GM19238 (cell line): ENCODE measurements at regions not wholly inside any gene's neighbourhood (a gene's known extent, or its start where the extent isn't known, plus 50 kb on each side); places are given as distances from the start of the nearest gene placed in this dataset.
"Not testable (repeated sequence)": the region's sequence is repeated elsewhere in the genome, so short reads cannot be mapped to it uniquely, and the experiment has no call there.

Source experiments
- DNase-seq: peaks from one replicate; pipeline ENCODE4 v3.0.0; 2011; ENCODE audit warnings: low spot score; ENCODE audit not compliant: insufficient read length

GRCh38 chr10:121323443-121323842 is 274.8 kb downstream of the FGFR2 start:
- DNase-seq: no peak

GRCh38 chr10:121324678-121325213 is 273.5 kb downstream of the FGFR2 start:
- DNase-seq: no peak

GRCh38 chr10:121325490-121326231 is 272.6 kb downstream of the FGFR2 start:
- DNase-seq: no peak

- no peak for DNase-seq
These were observed 271.3 kb downstream of the FGFR2 start for GRCh38 chr10:121326905-121327304.

- DNase-seq: no peak
These were observed 270.5 kb downstream of the FGFR2 start for GRCh38 chr10:121327727-121328126.

DNA sequence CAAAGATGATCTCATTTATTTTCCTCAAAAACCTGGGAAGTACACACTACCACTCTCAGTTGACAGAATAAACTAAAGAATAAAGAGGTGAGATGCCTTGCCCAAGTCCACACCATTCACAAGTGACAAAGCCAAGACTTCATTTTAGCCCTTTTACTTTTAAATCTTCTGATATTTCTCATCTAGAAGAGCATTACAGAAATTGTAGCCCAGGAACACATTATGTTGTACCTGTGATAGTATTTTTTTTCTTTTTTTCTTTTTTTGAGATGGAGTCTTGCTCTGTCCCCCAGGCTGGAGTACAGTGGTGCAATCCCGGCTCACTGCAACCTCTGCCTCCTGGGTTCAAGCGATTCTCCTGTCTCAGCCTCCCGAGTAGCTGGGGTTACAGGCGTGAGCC is 268.6 kb downstream of the FGFR2 start:
- not testable (repeated sequence) for DNase-seq

DNA sequence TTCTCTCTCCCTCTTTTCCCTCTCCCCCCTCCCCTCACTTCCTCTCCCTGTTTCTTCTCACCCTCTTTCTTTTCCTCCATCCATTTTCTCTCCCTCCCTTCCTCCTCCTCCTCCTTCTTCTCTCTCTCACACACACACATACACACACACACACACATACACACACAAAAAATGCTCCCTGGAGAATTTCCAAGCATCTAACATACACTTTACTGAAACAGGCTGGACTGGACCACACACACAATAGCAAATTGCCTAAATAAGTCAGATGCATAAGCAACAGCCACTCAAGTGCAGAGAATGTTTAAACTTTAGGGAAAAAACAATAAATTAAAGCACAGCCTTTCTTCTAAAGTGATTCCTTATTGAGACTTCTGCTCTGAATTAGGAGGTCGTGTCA is 267.7 kb downstream of the FGFR2 start:
- DNase-seq: no peak

- no peak for DNase-seq
These were observed 265.9 kb downstream of the FGFR2 start for GRCh38 chr10:121332353-121332752.

- no peak for DNase-seq
These were observed 265.1 kb downstream of the FGFR2 start for GRCh38 chr10:121332829-121333765.

GRCh38 chr10:121335386-121335925 is 262.8 kb downstream of the FGFR2 start:
- no peak for DNase-seq

- DNase-seq: no peak
These were observed 260.8 kb downstream of the FGFR2 start for GRCh38 chr10:121337427-121337826.

DNA sequence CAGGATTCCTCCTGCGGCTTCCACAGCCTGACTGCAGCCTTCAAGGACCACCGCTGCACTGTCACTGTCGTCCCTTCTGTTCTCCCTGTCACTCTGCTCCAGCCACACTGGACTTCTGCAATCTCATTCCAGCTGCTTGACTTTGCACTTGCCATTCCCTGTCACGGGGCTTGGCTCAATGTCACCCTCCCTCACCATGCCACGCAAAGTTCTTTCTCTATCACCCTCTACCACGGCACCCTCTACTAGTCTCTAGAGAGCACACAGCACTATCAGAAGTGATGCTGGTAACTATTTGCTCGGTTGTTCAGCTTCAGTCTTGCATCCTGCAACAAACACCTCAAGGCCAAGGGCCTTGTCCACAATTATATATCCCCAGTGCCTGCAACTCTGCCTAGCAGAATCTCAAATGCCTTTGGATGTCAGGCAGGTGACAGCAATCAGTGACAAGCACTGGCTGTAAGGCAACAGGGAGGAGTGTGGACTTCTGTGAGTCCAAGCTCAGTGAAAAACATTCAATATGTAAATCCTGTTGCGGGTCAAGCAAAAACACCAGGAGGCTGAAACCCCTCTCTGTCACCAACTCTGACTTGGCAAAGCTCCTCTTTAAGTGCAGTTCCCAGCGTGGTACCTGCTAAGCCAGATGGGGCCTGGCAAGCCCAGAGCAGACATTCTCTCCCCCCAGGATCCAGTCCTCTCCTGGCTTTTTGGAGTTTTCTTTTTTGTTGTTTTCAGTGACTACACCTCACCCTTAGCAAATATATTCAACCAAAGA is 259.9 kb downstream of the FGFR2 start:
- no peak for DNase-seq

- DNase-seq: no peak
These were observed 259.1 kb downstream of the FGFR2 start for GRCh38 chr10:121339114-121339513.

GRCh38 chr10:121340271-121340831 is 257.9 kb downstream of the FGFR2 start:
- no peak for DNase-seq

GRCh38 chr10:121351540-121351939 is 246.7 kb downstream of the FGFR2 start:
- no peak for DNase-seq

- DNase-seq: no peak
These were observed 245.9 kb downstream of the FGFR2 start for GRCh38 chr10:121352231-121352855.

GRCh38 chr10:121355161-121355560 is 243.1 kb downstream of the FGFR2 start:
- no peak for DNase-seq

GRCh38 chr10:121356183-121356582 is 242.1 kb downstream of the FGFR2 start:
- DNase-seq: no peak

DNA sequence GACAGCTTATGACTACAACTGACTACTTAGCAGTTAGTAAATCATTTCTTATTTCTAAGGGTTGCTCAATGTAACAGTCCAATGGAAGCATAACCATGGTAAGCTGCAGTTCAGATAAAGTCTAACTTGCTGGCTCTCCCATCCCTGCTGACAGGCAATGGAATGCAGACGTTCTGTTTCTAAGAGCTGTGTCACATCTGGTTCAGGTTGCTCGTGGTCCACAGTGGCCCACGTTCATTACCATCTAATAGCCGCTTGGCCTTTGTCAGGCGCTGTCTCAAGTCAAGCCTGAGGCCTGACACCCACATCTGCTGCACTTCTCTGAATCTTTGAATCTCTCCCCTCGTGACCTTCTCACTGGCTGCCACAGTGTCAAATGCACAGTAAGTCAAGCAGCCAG is 240.8 kb downstream of the FGFR2 start:
- DNase-seq: no peak

DNA sequence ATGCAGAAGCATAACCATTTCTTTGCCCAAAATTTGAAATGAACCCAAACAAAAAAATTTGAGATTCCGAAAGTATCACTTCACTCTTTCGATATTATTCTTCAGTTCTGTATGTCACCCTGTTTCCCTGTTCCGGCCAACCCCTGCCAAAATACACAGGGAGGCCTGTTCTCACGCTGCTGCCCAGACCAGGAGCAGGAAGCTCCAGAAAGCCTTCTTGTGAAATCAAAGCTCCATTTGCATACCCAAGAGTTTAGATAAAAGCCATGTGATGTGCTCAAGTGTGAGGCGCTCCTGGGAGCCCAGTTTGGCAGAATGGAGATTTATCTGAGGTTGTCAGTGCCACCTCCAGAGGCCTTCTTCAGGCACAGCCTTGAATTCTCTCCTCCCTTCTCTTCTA is 236.2 kb downstream of the FGFR2 start:
- DNase-seq: no peak
